Esophagus squamous epithelium (tissue), 4 donors: ENCODE measurements at regions not wholly inside any gene's neighbourhood (a gene's known extent, or its start where the extent isn't known, plus 50 kb on each side); places are given as distances from the start of the nearest gene placed in this dataset.

ENCODE experiments used
- POLR2A ChIP-seq, 4 donors: fragments of 450-650 bp; IDR thresholded peaks; one replicate each; pipeline ENCODE4 v1.6.1; 2017; ENCODE audit warnings: antibody characterized with exemption in 4 of 4, mild to moderate bottlenecking in 4 of 4, moderate library complexity in 3 of 4
- TF ChIP-seq, protein P1 (sequence below), 6 experiments: fragments of 450-650 bp in 4 of 6; fragments of 200-600 bp in 2 of 6; sonication (generic) in 2 of 6; IDR thresholded peaks; one replicate each; pipeline ENCODE4 v1.5.1; 2016 to 2019; ENCODE audit warnings: antibody characterized with exemption in 6 of 6, mild to moderate bottlenecking in 4 of 6, moderate library complexity in 4 of 6

DNA sequence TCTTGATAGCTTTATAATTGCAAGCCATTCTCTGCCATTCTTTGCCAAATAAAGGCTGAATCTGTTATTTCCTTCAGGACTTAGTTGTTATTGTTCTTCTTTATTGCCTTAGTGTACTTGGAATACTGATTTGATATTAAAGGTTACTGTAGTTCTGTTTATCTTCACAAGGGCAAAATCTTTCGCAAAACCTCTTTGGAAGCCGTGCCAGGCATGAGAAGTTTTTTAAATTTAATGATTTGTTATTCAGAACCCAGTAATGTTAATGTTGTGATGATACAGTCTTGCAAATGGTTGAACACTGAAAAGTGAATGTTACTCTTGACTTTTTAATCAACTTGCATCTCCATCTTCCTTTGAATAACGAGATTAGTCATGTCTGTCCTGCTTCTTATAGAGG lies 1225.2 kb upstream of the GOT2 start:
- TF ChIP-seq, protein P1, sequence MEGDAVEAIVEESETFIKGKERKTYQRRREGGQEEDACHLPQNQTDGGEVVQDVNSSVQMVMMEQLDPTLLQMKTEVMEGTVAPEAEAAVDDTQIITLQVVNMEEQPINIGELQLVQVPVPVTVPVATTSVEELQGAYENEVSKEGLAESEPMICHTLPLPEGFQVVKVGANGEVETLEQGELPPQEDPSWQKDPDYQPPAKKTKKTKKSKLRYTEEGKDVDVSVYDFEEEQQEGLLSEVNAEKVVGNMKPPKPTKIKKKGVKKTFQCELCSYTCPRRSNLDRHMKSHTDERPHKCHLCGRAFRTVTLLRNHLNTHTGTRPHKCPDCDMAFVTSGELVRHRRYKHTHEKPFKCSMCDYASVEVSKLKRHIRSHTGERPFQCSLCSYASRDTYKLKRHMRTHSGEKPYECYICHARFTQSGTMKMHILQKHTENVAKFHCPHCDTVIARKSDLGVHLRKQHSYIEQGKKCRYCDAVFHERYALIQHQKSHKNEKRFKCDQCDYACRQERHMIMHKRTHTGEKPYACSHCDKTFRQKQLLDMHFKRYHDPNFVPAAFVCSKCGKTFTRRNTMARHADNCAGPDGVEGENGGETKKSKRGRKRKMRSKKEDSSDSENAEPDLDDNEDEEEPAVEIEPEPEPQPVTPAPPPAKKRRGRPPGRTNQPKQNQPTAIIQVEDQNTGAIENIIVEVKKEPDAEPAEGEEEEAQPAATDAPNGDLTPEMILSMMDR (IDR thresholded peaks at IDR 0.05): no peak
- no peak for TF ChIP-seq POLR2A (IDR thresholded peaks at IDR 0.05)
